ENCODE measurements at regions not wholly inside any gene's neighbourhood (a gene's known extent, or its start where the extent isn't known, plus 50 kb on each side); places are given as distances from the start of the nearest gene placed in this dataset.
"Not testable (repeated sequence)": the region's sequence is repeated elsewhere in the genome, so short reads cannot be mapped to it uniquely, and the experiment has no call there.

- no peak for DNase-seq (ENCODE audit: low read depth)
Observed at GRCh38 chr11:69904974-69905535, 85.8 kb upstream of the FGF3 start.

GRCh38 chr11:69905611-69906452 lies 86.6 kb upstream of the FGF3 start:
- DNase-seq (ENCODE audit: low read depth): no peak

GRCh38 chr11:69906453-69906907 lies 87.3 kb upstream of the FGF3 start:
- no peak for DNase-seq (ENCODE audit: low read depth)

GRCh38 chr11:69907611-69908010 lies 88.4 kb upstream of the FGF3 start:
- DNase-seq (ENCODE audit: low read depth): no peak

- DNase-seq (ENCODE audit: low read depth): no peak
Observed at GRCh38 chr11:69908511-69909220, 89.5 kb upstream of the FGF3 start.

- no peak for DNase-seq (ENCODE audit: low read depth)
Observed at GRCh38 chr11:69909561-69910518, 90.6 kb upstream of the FGF3 start.

DNA sequence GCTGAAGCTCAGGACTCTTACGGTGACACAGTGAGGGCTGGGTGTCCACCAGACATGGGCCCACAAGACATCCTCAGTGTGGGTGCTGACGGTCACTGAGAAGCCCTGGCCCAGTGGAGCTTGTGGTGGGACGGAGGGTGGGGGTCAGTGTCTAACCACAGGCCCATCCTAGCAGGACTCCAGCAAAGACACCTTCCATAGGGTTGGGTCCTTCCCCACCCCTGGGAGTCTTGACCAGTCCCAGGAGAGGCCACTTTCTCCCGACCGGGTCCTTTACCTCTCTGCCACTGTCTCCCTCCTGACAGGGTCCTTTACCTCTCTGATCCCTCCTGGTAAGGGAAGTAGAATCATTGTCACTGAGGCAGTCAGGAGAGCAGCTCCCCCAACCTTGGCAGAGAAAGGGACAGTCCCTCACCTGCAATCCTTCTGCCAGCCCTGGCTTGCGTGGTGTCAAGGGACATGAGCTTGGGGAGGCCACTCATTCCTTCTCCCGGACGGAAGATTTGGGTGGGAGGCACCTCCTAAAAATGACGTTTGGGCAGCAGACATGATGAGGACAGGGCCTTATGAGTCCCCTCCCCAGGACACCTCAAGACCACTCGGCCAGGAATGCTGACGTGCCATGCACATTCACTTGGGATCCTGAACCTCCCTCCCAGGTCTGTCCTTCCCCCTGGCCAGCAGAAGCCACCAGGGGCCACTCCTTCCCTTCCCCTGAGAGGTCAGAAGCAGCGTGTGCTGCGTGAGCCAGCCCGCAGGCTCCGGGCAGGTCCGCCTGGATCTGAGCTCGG lies 91.5 kb upstream of the FGF3 start:
- no peak for DNase-seq (ENCODE audit: low read depth)

DNA sequence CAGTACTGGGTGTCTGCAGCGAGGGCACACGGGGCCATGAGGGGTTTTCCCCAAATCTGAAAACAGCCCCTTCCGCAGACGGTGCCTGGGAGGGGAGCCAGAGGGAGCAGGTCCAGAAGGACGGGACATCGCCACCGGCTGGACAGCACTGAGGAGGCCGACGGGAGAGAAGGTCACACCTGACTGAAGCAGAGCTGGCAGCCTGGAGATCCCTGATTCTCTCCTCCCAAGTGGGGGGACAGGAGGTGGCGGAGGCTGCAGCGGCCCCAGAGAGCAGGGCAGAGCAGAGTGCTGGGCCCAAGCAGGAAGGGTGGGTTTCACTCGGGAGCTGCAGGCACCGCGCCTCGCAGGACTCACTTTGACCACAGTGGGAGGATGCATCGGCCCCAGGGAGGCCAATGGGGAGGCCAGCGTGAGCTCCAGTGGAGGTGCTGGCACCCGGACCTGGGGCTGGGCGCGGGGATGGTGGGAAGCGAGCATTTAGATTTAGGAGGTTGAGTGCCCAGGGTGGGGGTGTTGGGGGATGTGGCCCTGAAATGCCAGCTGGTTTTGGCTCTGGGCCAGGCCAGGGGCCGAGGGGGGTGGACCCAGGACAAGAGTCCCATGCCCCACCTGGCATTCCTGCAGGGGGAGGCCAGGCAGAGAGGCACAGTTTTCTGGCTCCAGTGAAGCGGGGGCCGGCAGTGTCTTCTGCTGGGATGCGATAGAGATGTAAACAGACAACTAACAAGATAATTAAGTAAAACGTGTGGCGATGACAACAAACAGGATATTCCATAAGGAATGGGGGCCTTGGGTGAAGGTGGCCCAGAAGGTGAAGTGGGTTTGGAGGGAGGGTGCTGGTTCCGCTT lies 92.3 kb upstream of the FGF3 start:
- no peak for DNase-seq (ENCODE audit: low read depth)

DNA sequence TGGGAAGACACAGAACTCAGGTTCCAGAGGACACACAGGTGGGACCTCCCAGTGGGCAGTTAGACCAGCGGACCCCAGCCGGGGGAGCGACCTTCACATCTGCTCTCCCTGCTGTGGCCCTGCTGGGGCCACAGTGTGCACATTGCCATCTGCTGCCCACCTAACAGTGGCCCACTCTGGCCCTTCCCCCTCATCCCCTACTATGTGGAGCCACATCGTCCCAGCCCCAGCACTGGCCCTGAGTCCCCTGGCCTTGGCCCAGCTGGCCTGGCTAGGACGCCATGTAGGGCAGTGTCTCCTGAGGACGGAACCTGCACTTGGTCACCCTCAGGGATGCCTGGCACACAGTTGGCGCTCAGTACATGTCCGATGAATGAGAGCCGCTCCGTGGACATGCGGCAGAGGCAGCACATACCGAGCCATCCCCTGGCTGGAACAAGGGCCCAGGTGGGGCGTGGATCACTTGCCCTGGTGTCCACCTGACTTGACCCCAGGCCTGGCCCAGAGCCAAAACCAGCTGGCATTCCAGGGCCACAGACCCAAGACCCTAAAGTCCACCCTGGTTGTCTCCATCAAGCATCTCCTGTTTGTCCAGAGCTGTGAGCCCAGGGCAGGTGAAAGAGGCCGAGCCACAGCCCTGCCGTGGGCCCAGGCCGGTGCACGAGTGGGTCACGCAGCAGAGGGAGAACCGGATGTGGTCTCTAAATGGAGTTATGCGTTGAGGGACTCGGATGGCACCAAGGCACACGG lies 93.1 kb upstream of the FGF3 start:
- DNase-seq (ENCODE audit: low read depth): no peak

GRCh38 chr11:69912911-69913451 lies 93.8 kb upstream of the FGF3 start:
- peak; percentile 5 for DNase-seq (ENCODE audit: low read depth)

- no peak for DNase-seq (ENCODE audit: low read depth)
Observed at GRCh38 chr11:69913591-69914285, 94.5 kb upstream of the FGF3 start.

DNA sequence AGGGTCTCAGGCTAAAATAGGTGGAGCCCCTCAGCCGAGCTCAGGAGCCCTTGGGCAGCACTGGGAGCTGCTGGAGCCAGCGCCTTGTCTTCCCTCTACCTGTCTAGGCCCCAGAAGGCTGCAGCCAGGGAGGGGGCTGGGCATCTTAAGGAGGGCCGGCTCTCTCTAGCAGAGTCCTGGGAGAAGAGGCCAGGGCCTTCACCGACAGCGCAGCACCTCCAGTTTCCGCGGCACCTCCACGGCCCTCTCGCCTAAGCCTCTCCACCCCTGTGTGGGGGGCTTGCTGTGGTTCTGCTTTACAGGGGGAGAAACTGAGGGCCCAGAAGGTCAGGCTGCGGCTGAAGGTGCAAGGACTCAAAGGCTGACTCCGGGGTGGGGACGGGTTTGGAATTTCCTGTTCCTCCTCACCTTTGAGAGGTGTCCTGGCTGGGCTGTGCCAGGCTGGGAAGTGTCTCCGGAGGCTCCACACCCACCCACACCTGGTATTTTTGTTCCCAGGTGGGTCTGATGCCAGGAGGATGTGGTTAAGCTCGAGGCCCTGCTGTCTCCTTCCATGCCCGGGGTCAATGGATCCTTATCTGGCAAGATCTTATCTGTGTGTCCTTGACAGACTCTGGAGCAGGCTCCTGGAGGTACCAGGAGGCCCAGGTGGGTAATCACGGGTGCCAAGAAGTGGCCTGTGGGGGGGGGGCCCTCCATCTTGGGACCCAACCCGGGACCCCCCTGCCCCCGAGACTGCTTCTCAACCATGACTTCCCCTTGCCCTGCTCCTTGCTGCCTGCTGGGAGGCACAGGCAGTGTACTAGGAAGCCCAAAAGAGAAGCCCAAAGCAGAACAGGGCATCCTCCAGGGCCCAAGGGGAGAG lies 95.3 kb upstream of the FGF3 start:
- DNase-seq (ENCODE audit: low read depth): no peak

GRCh38 chr11:69915151-69915500 lies 95.9 kb upstream of the FGF3 start:
- DNase-seq (ENCODE audit: low read depth): no peak

DNA sequence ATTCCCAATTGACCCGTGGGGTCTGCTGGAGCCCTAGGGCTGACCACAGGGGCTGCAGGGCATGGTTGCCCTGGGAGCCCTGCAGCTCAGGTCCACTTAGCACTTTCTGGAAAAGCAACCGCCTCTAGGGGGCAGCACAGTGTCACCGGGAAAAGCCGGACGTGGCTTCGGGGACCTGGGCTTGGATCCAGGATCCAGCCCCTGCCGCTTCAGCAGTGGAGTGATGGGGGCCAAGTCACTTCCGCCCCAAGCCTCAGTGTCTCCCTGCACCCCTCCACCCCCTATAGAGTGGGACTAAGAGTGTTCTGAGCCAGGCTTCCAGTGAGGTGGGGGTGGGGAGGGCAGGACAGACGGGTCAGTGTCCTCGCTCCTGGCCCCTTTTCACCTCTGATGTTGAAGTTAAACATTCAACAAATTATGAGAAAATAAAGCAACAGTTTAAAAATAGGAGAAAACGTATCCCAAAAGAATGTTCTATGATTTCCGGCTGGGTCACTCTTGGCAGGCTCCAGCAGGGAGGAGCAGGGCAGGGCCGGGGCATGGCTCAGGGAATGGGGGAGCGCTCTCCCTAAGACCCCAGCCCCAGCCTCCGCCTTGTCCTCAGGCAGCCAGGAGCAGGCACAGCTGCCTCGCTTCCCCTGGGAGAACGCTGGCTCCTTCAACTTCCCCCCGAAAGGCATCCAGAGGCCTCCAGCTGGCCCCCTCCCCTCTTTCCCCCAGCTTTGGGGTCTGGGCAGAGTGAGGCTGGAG lies 96.5 kb upstream of the FGF3 start:
- peak; percentile 30 for DNase-seq (ENCODE audit: low read depth)

GRCh38 chr11:69916251-69916649 lies 97.0 kb upstream of the FGF3 start:
- DNase-seq (ENCODE audit: low read depth): not testable (repeated sequence)

DNA sequence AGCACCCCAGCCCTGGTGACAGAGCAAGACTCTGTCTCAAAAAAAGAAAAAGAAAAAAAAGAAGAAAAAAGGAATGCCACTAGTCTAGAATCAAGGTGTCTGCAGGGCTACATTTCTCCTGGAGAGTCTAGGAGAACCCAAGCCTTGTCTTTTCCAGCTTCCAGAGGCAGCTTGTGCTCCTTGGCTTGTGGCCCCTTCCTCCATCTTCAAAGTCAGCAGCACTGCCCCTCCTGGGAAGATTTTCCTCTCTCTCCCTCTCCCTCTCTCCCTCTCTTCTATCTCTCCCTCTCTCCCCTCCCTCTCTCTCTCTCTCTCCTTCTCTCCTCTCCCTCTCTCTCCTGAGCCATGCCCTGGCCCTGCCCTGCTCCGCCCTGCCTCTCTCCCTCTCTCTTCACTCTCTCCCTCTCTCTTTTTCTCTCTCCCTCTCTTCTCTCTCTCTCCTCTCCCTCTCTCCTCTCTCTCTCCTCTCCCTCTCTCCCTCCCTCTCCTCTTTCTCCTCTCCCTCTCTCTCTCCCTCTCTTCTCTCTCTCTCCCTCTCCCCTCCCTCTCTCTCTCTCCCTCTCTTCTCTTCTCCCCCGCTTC lies 97.7 kb upstream of the FGF3 start:
- no peak for DNase-seq (ENCODE audit: low read depth)

Data from LHCN-M2 (cell line).